HepG2 (cell line): ENCODE measurements at regions not wholly inside any gene's neighbourhood (a gene's known extent, or its start where the extent isn't known, plus 50 kb on each side); places are given as distances from the start of the nearest gene placed in this dataset.

Experiments used
- ATAC-seq: fragments of 200-7000 bp; cut with Tn5 transposase; 3 replicates; pipeline ENCODE4 v1.9.1; 2020; ENCODE audit warnings: mild to moderate bottlenecking, moderate library complexity
- BruUV-seq: library from RNA; stranded (reverse); fragments of 400-500 nt; replicated peaks from 2 replicates; lab custom pipeline; 2021; lab: Mats Ljungman, UMichigan
- CTCF ChIA-PET: fragments of 300-600 bp; formaldehyde crosslinking; extraction: SDS; loops from one replicate; lab custom pipeline; 2021; ENCODE audit warnings: low total read pairs, inconsistent platforms, low intra/inter-chr PET ratio; lab: Yijun Ruan, JAX
- POLR2A ChIA-PET: fragments of 350-600 bp; sonication (Branson Sonifier 250); formaldehyde crosslinking; loops from one replicate; lab custom pipeline; 2020; ENCODE audit warnings: antibody characterized with exemption, inconsistent platforms; lab: Yijun Ruan, JAX
- DNase-seq: peaks from one replicate; pipeline ENCODE4 v3.0.0-alpha.2; 2015; ENCODE audit warnings: low spot score
- FAIRE-seq: peaks from 3 replicates; lab custom pipeline; 2011; peaks lifted over from hg19 to GRCh38; lab: Jason Lieb, UNC
- H2AFZ ChIP-seq: one replicate; pipeline ENCODE4 v1.6.1; 2011; ENCODE audit warnings: low read length, inconsistent platforms
- H3K27ac ChIP-seq: fragments of 300-600 bp; 3 replicates; pipeline ENCODE4 v1.8.0; 2011; ENCODE audit warnings: mixed run types, mild to moderate bottlenecking, mixed read lengths, low read length, inconsistent platforms; ENCODE audit not compliant: insufficient read depth; ENCODE audit errors: extremely low read length
- H3K27me3 ChIP-seq, 2 experiments: fragments of 200-600 bp in 1 of 2; 2 replicates in 1 of 2; 3 replicates in 1 of 2; pipeline versions ENCODE4 v1.6.0 to v1.8.0; 2011; ENCODE audit warnings: low read length in 2 of 2, mild to moderate bottlenecking in 2 of 2, moderate library complexity in 2 of 2, inconsistent platforms in 1 of 2; ENCODE audit not compliant: insufficient read depth in 2 of 2, control insufficient read depth in 1 of 2
- H3K36me3 ChIP-seq, 2 experiments: fragments of 200-600 bp in 1 of 2; replicated peaks in 1 of 2; 2 replicates in 1 of 2; 3 replicates in 1 of 2; pipeline versions ENCODE4 v1.5.1 to v1.8.0; 2011; ENCODE audit warnings: low read length in 2 of 2, inconsistent platforms in 1 of 2; ENCODE audit not compliant: insufficient read depth in 2 of 2, control insufficient read depth in 1 of 2
- H3K4me1 ChIP-seq: 2 replicates; pipeline ENCODE4 v1.5.1; 2012; ENCODE audit warnings: low read length, inconsistent platforms; ENCODE audit not compliant: insufficient read depth
- H3K4me2 ChIP-seq: 2 replicates; pipeline ENCODE4 v1.6.0; 2011; ENCODE audit warnings: low read depth, low read length, inconsistent platforms
- H3K4me3 ChIP-seq, 3 experiments: fragments of 200-600 bp in 1 of 3; sonication (generic), shearing (Covaris generic) in 1 of 3; replicated peaks in 1 of 3; 2 replicates each; pipeline ENCODE4 v1.5.1; 2011 to 2016; ENCODE audit warnings: low read length in 3 of 3, inconsistent platforms in 2 of 3, low read depth in 2 of 3, mild to moderate bottlenecking in 2 of 3, control low read depth in 1 of 3, mixed read lengths in 1 of 3; ENCODE audit not compliant: insufficient read depth in 1 of 3
- H3K79me2 ChIP-seq: one replicate; pipeline ENCODE4 v1.6.1; 2011; ENCODE audit warnings: low read length, inconsistent platforms; ENCODE audit not compliant: insufficient read depth
- H3K9ac ChIP-seq: 2 replicates; pipeline ENCODE4 v1.6.0; 2011; ENCODE audit warnings: mild to moderate bottlenecking, low read depth, low read length, inconsistent platforms; ENCODE audit not compliant: insufficient read depth
- H3K9me3 ChIP-seq: 2 replicates; pipeline ENCODE4 v1.5.1; 2012; ENCODE audit warnings: mild to moderate bottlenecking, low read length
- H4K20me1 ChIP-seq: 2 replicates; pipeline ENCODE4 v1.6.0; 2011; ENCODE audit warnings: inconsistent platforms, mild to moderate bottlenecking, low read length, moderate library complexity; ENCODE audit not compliant: insufficient read depth
- ARID2 ChIP-seq: sonication (generic); formaldehyde crosslinking; IDR thresholded peaks from 2 replicates; pipeline ENCODE4 v1.8.1; 2022; ENCODE audit warnings: mild to moderate bottlenecking, missing genetic modification reagents, borderline replicate concordance
- CBX2 ChIP-seq, 2 experiments: fragments of 200-600 bp in 1 of 2; sonication (generic); formaldehyde crosslinking in 1 of 2; IDR thresholded peaks; 2 replicates each; pipeline versions ENCODE4 v1.7.0 to v1.8.1; 2018 to 2022; ENCODE audit warnings: low read depth in 2 of 2, low read length in 1 of 2, mild to moderate bottlenecking in 1 of 2, missing genetic modification reagents in 1 of 2
- GATAD1 ChIP-seq: IDR thresholded peaks from 2 replicates; pipeline ENCODE4 v1.6.1; 2016; ENCODE audit warnings: missing genetic modification reagents, missing compliant biosample characterization
- HMG20A ChIP-seq: IDR thresholded peaks from 2 replicates; pipeline ENCODE4 v1.6.1; 2016; ENCODE audit warnings: borderline replicate concordance
- HNF4A ChIP-seq: sonication (generic); formaldehyde crosslinking; IDR thresholded peaks from 2 replicates; pipeline ENCODE4 v1.4.0; 2020; ENCODE audit warnings: missing genetic modification reagents
- MIXL1 ChIP-seq: IDR thresholded peaks from 2 replicates; pipeline ENCODE4 v1.6.1; 2016
- MTF2 ChIP-seq: sonication (generic); formaldehyde crosslinking; IDR thresholded peaks from 2 replicates; pipeline ENCODE4 v1.5.0; 2020; ENCODE audit warnings: missing genetic modification reagents, borderline replicate concordance
- PLSCR1 ChIP-seq: sonication (generic); formaldehyde crosslinking; IDR thresholded peaks from 2 replicates; pipeline ENCODE4 v1.5.0; 2020; ENCODE audit warnings: missing genetic modification reagents, mild to moderate bottlenecking, borderline replicate concordance
- SATB2 ChIP-seq: sonication (generic); formaldehyde crosslinking; IDR thresholded peaks from 2 replicates; pipeline ENCODE4 v1.5.0; 2020; ENCODE audit warnings: missing genetic modification reagents
- SP5 ChIP-seq: IDR thresholded peaks from 2 replicates; pipeline ENCODE4 v1.6.1; 2016; ENCODE audit warnings: low read depth, borderline replicate concordance
- ZBTB49 ChIP-seq: sonication (generic); formaldehyde crosslinking; IDR thresholded peaks from 2 replicates; pipeline ENCODE4 v1.4.0; 2020; ENCODE audit warnings: missing genetic modification reagents, borderline replicate concordance
- ZFP62 ChIP-seq: sonication (generic); formaldehyde crosslinking; IDR thresholded peaks from 2 replicates; pipeline ENCODE4 v1.4.0; 2020; ENCODE audit warnings: missing genetic modification reagents
- ZNF296 ChIP-seq: sonication (generic); formaldehyde crosslinking; conservative IDR thresholded peaks from 2 replicates; pipeline ENCODE4 v1.5.0; 2020; ENCODE audit warnings: mild to moderate bottlenecking, missing genetic modification reagents
- ZNF747 ChIP-seq: sonication (generic); formaldehyde crosslinking; IDR thresholded peaks from 2 replicates; pipeline ENCODE4 v1.8.1; 2023; ENCODE audit warnings: missing genetic modification reagents, mild to moderate bottlenecking, borderline replicate concordance
- WGBS: methylation state at CpG from one replicate; pipeline ENCODE4 v1.1.6; 2017; ENCODE audit warnings: low lambda C conversion rate; 5-methylcytosine and 5-hydroxymethylcytosine counted together
- in situ Hi-C: cut with HindIII; loops from 2 replicates; pipeline ENCODE4 v1.10.0; 2017; ENCODE audit warnings: low pct_unique_long_range_greater_than_20kb; ENCODE audit not compliant: extremely low pct_ligation_motif_present
- intact Hi-C: fragments of 100-400 bp; cut with micrococcal nuclease; formaldehyde crosslinking; loops from one replicate; pipeline ENCODE4 v1.10.0; 2022; ENCODE audit not compliant: unreplicated experiment
- TF ChIP-seq, protein P1 (sequence below): IDR thresholded peaks from 2 replicates; pipeline ENCODE4 v1.6.1; 2016
- TF ChIP-seq, protein P2 (sequence below): IDR thresholded peaks from 2 replicates; pipeline ENCODE4 v1.6.1; 2016; ENCODE audit warnings: low read depth, control low read depth

DNA sequence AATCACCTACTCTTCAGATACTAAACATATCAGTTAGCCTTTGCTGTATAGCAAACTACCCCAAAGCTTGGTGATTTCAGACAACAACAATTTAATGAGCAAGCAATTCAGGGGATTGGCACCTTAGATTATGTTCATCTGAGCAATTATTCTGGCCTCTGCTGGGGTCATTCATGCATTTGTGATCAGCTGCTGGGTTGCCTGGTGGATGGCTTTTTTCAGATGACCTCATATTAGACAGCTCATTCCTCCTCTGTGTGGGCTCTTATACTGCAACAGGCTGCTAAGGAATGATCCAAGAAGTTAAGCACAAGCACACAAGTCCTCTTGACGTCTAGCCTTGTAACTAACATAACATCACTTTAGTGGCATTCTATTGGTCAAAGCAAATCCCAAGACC, 153.0 kb upstream of the PPP1R2C start:
- in situ Hi-C loops: no loop called here
- Histone ChIP-seq H2AFZ (no peak overlapping the region), H4K20me1 (no peaks in the 10 kb centered on the region), H3K79me2 (no peaks in the 10 kb centered on the region), H3K4me1 (no peaks in the 10 kb centered on the region), H3K4me3 (no peak overlapping the region)
- no TSS peak for BruUV-seq
- ATAC-seq (no peak), FAIRE-seq (no peak)
- TF ChIP-seq ZNF747 (CRISPR knock-in tag) (no peak), ZBTB49 (no peak), CBX2 (IDR thresholded peaks at IDR 0.05; ENCODE audit: low read depth, low read length) (no peak), CBX2 (CRISPR knock-in tag; IDR thresholded peaks at IDR 0.05; ENCODE audit: low read depth) (no peak), HMG20A (CRISPR knock-in tag) (no peak)
- TF ChIP-seq, protein P1, sequence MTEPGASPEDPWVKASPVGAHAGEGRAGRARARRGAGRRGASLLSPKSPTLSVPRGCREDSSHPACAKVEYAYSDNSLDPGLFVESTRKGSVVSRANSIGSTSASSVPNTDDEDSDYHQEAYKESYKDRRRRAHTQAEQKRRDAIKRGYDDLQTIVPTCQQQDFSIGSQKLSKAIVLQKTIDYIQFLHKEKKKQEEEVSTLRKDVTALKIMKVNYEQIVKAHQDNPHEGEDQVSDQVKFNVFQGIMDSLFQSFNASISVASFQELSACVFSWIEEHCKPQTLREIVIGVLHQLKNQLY (CRISPR knock-in tag): no peak
- TF ChIP-seq, all 625 proteins: peak for 0
- WGBS: 0% methylated on average over 1 of the region's 1 CpG
- no peak for DNase-seq
- Histone ChIP-seq H3K9me3 (no peaks in the 10 kb centered on the region), H3K27ac (no peak overlapping the region), H3K36me3 (no peaks in the 10 kb centered on the region), H3K9ac (no peak overlapping the region), H3K4me2 (no peak overlapping the region), H3K27me3 (no peaks in the 10 kb centered on the region)
- ChIA-PET CTCF (no interaction called here), POLR2A (no interaction called here)
- intact Hi-C loops: no loop called here

- in situ Hi-C loops: no loop called here
- H3K79me2 ChIP-seq: no peaks in the 10 kb centered on the region
- POLR2A ChIA-PET: no interaction called here
- CTCF ChIA-PET: no interaction called here
- H3K36me3 ChIP-seq: no peaks in the 10 kb centered on the region
- H2AFZ ChIP-seq: no peak overlapping the region
- 0% methylated on average over 1 of the region's 1 CpG for WGBS
- H3K4me2 ChIP-seq: no peak overlapping the region
- ATAC-seq (no peak), DNase-seq (no peak), FAIRE-seq (no peak)
- BruUV-seq: no TSS peak
- H3K4me1 ChIP-seq: no peaks in the 10 kb centered on the region
- no peak overlapping the region for H3K4me3 ChIP-seq
- intact Hi-C loops: no loop called here
- no peaks in the 10 kb centered on the region for H4K20me1 ChIP-seq
- no peaks in the 10 kb centered on the region for H3K27me3 ChIP-seq
- H3K9me3 ChIP-seq: no peaks in the 10 kb centered on the region
- H3K27ac ChIP-seq: no peak overlapping the region
- H3K9ac ChIP-seq: no peak overlapping the region
- TF ChIP-seq HNF4A (CRISPR knock-in tag) (no peak), SATB2 (CRISPR knock-in tag) (no peak), PLSCR1 (no peak), MTF2 (CRISPR knock-in tag) (no peak), ZFP62 (CRISPR knock-in tag) (no peak), ARID2 (CRISPR knock-in tag) (no peak), MIXL1 (CRISPR knock-in tag) (no peak), SP5 (CRISPR knock-in tag) (no peak), ZNF296 (no peak), GATAD1 (CRISPR knock-in tag) (no peak)
- TF ChIP-seq, protein P2, sequence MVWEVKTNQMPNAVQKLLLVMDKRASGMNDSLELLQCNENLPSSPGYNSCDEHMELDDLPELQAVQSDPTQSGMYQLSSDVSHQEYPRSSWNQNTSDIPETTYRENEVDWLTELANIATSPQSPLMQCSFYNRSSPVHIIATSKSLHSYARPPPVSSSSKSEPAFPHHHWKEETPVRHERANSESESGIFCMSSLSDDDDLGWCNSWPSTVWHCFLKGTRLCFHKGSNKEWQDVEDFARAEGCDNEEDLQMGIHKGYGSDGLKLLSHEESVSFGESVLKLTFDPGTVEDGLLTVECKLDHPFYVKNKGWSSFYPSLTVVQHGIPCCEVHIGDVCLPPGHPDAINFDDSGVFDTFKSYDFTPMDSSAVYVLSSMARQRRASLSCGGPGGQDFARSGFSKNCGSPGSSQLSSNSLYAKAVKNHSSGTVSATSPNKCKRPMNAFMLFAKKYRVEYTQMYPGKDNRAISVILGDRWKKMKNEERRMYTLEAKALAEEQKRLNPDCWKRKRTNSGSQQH (CRISPR knock-in tag): no peak
Observed at GRCh38 chrX:42933187-42933586, 155.2 kb upstream of the PPP1R2C start.
